ENCODE measurements at regions not wholly inside any gene's neighbourhood (a gene's known extent, or its start where the extent isn't known, plus 50 kb on each side); places are given as distances from the start of the nearest gene placed in this dataset.

GRCh38 chrX:39773923-39774773, 323.6 kb downstream of the BCOR start:
- no peak for TF ChIP-seq CTCF (IDR thresholded peaks at IDR 0.05; ENCODE audit: low read length)
- TF ChIP-seq EZH2 (IDR thresholded peaks at IDR 0.05; ENCODE audit: borderline replicate concordance, low read length), result no peak
